MM.1S (cell line): ENCODE measurements at regions not wholly inside any gene's neighbourhood (a gene's known extent, or its start where the extent isn't known, plus 50 kb on each side); places are given as distances from the start of the nearest gene placed in this dataset.

Source experiments
- DNase-seq: peaks from one replicate; pipeline ENCODE4 v3.0.0-alpha.2; 2015
- H2AFZ ChIP-seq: fragments of 300-600 bp; sonication (generic); 2 replicates; pipeline ENCODE4 v1.6.0; 2016; ENCODE audit warnings: antibody characterized with exemption, low read length
- H3F3A ChIP-seq: fragments of 300-600 bp; sonication (generic); 2 replicates; pipeline ENCODE4 v1.6.1; 2016; ENCODE audit warnings: mild to moderate bottlenecking, antibody characterized with exemption, low read length, moderate library complexity, mixed read lengths; ENCODE audit not compliant: insufficient read depth
- H3K27ac ChIP-seq: fragments of 300-600 bp; sonication (generic); 2 replicates; pipeline ENCODE4 v1.5.1; 2016; ENCODE audit warnings: mild to moderate bottlenecking, low read length
- H3K27me3 ChIP-seq: fragments of 300-600 bp; sonication (generic); replicated peaks from 2 replicates; pipeline ENCODE4 v1.6.0; 2016; ENCODE audit warnings: low read length; ENCODE audit not compliant: insufficient read depth
- H3K36me3 ChIP-seq: fragments of 300-600 bp; sonication (generic); replicated peaks from 2 replicates; pipeline ENCODE4 v1.6.1; 2016; ENCODE audit warnings: mild to moderate bottlenecking, low read length, mixed read lengths; ENCODE audit not compliant: insufficient read depth
- H3K4me1 ChIP-seq: fragments of 300-600 bp; sonication (generic); 2 replicates; pipeline ENCODE4 v1.6.1; 2016; ENCODE audit warnings: low read length, mixed read lengths
- H3K4me2 ChIP-seq: fragments of 300-600 bp; sonication (generic); 2 replicates; pipeline ENCODE4 v1.6.0; 2016; ENCODE audit warnings: low read depth, low read length
- H3K4me3 ChIP-seq: fragments of 300-600 bp; sonication (generic); 2 replicates; pipeline ENCODE4 v1.5.1; 2016; ENCODE audit warnings: low read length, mixed read lengths
- H3K79me2 ChIP-seq: fragments of 300-600 bp; sonication (generic); 2 replicates; pipeline ENCODE4 v1.6.1; 2016; ENCODE audit warnings: mixed run types, low read length, mixed read lengths
- H3K9ac ChIP-seq: fragments of 300-600 bp; sonication (generic); 2 replicates; pipeline ENCODE4 v1.6.1; 2016; ENCODE audit warnings: low read length, mixed read lengths
- H3K9me2 ChIP-seq: fragments of 300-600 bp; sonication (generic); replicated peaks from 2 replicates; pipeline ENCODE4 v1.6.1; 2016; ENCODE audit warnings: mild to moderate bottlenecking, low read length, mixed read lengths; ENCODE audit not compliant: insufficient read depth
- H3K9me3 ChIP-seq: fragments of 300-600 bp; sonication (generic); replicated peaks from 2 replicates; pipeline ENCODE4 v1.6.1; 2016; ENCODE audit warnings: mild to moderate bottlenecking, low read length, mixed read lengths; ENCODE audit not compliant: insufficient read depth
- H4K20me1 ChIP-seq: fragments of 300-600 bp; sonication (generic); 2 replicates; pipeline ENCODE4 v1.6.1; 2016; ENCODE audit warnings: mild to moderate bottlenecking, low read length, moderate library complexity, mixed read lengths; ENCODE audit not compliant: insufficient read depth
- EZH2 ChIP-seq: fragments of 300-600 bp; sonication (generic); optimal IDR thresholded peaks from 2 replicates; pipeline ENCODE3; 2017; ENCODE audit warnings: low read depth, mild to moderate bottlenecking, antibody characterized with exemption, low read length, mixed read lengths
- EZH2phosphoT487 ChIP-seq: fragments of 300-600 bp; sonication (generic); IDR thresholded peaks from 2 replicates; pipeline ENCODE4 v1.6.1; 2018; ENCODE audit warnings: antibody characterized with exemption, low read length
- TF ChIP-seq, protein P1 (sequence below): fragments of 300-600 bp; sonication (generic); IDR thresholded peaks from 2 replicates; pipeline ENCODE4 v1.5.1; 2016; ENCODE audit warnings: antibody characterized with exemption, low read length, mixed read lengths

DNA sequence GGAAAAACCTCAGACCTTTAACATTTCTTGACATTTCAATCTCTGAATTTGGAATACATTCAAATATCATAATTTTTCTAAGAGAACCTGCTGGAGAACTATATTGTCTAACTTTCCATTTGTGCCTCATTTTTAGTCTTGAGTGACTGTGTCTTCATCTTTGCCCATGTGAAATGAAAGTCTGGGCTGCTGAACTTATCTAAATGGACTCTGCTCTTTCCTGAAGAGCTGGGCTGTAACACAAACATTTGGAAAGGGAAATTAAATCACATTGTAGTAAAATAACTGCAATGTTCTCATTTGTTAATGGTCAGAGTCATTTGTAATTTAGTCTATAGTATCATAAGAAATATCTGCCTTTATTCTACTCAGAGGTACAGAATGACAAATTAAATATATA lies 373.1 kb downstream of the LRIG3 start:
- no peaks in the 10 kb centered on the region for H4K20me1 ChIP-seq
- no peaks in the 10 kb centered on the region for H3K4me1 ChIP-seq
- no peak for DNase-seq
- no peak overlapping the region for H3K4me2 ChIP-seq
- H3K9ac ChIP-seq: no peak overlapping the region
- H3F3A ChIP-seq: no peaks in the 10 kb centered on the region
- no peak for TF ChIP-seq EZH2
- H3K36me3 ChIP-seq: no peaks in the 10 kb centered on the region
- no peaks in the 10 kb centered on the region for H3K79me2 ChIP-seq
- H3K4me3 ChIP-seq: no peak overlapping the region
- no peaks in the 10 kb centered on the region for H3K9me3 ChIP-seq
- H3K27ac ChIP-seq: no peak overlapping the region
- no peaks in the 10 kb centered on the region for H3K27me3 ChIP-seq
- H3K9me2 ChIP-seq: no peaks in the 10 kb centered on the region
- H2AFZ ChIP-seq: no peak overlapping the region

DNA sequence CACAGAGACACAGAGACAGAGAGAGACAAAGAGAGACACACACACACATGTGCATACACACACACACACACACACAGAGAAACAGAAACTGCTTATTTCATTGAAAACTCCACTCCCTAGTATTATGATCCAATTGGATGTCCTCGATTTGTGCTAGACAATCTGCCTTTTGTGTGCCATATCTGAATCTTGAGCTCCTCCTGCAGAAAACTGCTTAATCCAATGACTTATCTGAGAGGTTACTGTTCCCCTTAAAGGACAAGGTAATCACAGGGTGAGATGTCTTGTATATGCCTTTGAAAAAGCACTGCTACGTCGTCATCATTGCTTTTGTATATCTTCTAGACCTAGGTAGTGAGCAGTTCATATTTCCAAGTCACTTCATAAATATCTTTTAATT lies 371.5 kb downstream of the LRIG3 start:
- Histone ChIP-seq H3K9me2 (no peaks in the 10 kb centered on the region), H2AFZ (no peak overlapping the region), H3K36me3 (no peaks in the 10 kb centered on the region), H3K9me3 (no peaks in the 10 kb centered on the region), H3K9ac (no peak overlapping the region), H3K4me3 (no peak overlapping the region), H4K20me1 (no peaks in the 10 kb centered on the region), H3K27me3 (no peaks in the 10 kb centered on the region), H3F3A (no peaks in the 10 kb centered on the region), H3K4me2 (no peak overlapping the region), H3K27ac (no peak overlapping the region), H3K79me2 (no peaks in the 10 kb centered on the region), H3K4me1 (no peaks in the 10 kb centered on the region)
- no peak for DNase-seq
- TF ChIP-seq EZH2phosphoT487 (no peak), EZH2 (no peak)
- TF ChIP-seq, protein P1, sequence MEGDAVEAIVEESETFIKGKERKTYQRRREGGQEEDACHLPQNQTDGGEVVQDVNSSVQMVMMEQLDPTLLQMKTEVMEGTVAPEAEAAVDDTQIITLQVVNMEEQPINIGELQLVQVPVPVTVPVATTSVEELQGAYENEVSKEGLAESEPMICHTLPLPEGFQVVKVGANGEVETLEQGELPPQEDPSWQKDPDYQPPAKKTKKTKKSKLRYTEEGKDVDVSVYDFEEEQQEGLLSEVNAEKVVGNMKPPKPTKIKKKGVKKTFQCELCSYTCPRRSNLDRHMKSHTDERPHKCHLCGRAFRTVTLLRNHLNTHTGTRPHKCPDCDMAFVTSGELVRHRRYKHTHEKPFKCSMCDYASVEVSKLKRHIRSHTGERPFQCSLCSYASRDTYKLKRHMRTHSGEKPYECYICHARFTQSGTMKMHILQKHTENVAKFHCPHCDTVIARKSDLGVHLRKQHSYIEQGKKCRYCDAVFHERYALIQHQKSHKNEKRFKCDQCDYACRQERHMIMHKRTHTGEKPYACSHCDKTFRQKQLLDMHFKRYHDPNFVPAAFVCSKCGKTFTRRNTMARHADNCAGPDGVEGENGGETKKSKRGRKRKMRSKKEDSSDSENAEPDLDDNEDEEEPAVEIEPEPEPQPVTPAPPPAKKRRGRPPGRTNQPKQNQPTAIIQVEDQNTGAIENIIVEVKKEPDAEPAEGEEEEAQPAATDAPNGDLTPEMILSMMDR: no peak

DNA sequence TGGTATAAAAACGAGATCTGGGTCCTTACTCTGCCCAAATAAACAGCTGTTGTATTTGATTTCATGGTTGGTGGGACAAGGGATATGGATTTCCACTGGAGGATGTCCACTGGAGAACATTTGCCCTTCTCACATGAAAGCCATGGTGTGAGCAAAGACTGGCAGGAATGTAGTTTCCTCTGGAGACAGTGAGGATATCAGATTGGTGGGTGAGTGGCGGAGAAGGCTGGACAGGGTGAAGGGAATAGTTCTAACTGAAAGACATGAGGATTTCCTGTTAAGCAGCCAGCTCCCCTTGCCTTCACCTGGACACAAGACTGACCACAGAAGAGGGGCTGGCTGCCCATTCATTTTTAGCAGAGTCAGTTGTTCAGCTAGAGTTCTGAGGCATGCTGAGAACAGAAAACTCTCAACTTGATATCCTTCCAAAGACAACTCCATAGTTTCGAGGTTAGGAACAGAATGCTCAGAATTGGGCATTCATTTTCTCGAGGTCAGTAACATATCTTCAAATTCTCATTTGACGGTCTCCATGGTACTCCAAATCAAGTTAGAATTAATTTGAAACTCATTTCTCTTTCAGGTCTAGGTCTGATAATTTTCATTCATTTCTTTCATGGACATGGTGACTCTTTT lies 365.7 kb downstream of the LRIG3 start:
- Histone ChIP-seq H3K9ac (no peak overlapping the region), H3K79me2 (no peaks in the 10 kb centered on the region), H3K9me2 (no peaks in the 10 kb centered on the region), H3K4me2 (no peak overlapping the region), H3K27ac (no peak overlapping the region), H3K36me3 (no peaks in the 10 kb centered on the region), H3K9me3 (no peaks in the 10 kb centered on the region), H3K4me1 (peaks cover 16% of the 10 kb centered on the region), H4K20me1 (no peaks in the 10 kb centered on the region), H2AFZ (no peak overlapping the region), H3F3A (no peaks in the 10 kb centered on the region), H3K4me3 (no peak overlapping the region), H3K27me3 (no peaks in the 10 kb centered on the region)
- TF ChIP-seq EZH2 (no peak), EZH2phosphoT487 (no peak)
- TF ChIP-seq, protein P1: no peak
- no peak for DNase-seq

DNA sequence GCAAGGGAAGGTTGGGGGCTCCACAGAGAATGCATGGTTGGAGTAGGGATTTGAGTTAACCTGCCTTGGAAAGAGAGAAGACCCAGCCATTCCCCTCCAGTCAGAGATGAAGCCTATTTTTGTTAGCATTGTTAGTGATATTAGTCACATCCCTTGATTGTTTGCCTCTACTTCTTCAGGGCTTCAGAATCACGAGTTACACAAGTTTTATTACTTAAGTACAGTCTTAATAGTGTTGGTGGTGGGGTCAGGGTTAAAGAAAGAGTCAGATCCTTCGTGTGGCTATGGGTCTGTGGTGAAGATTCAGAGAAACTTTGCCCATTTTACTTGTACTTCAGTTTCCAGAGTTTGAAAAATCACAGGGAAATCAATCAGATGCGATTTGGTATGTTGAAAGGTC lies 363.1 kb downstream of the LRIG3 start:
- Histone ChIP-seq H2AFZ (no peak overlapping the region), H3K36me3 (no peaks in the 10 kb centered on the region), H3K9ac (no peak overlapping the region), H3K9me2 (no peaks in the 10 kb centered on the region), H3F3A (no peaks in the 10 kb centered on the region), H3K4me2 (no peak overlapping the region), H3K27me3 (no peaks in the 10 kb centered on the region), H3K79me2 (no peaks in the 10 kb centered on the region), H3K4me3 (no peak overlapping the region), H4K20me1 (no peaks in the 10 kb centered on the region), H3K4me1 (peaks cover 16% of the 10 kb centered on the region), H3K9me3 (no peaks in the 10 kb centered on the region), H3K27ac (no peak overlapping the region)
- no peak for DNase-seq
- no peak for TF ChIP-seq EZH2phosphoT487
- TF ChIP-seq, protein P1: no peak
- no peak for TF ChIP-seq EZH2
